Right lobe of liver (tissue), 6 donors: ENCODE measurements at regions not wholly inside any gene's neighbourhood (a gene's known extent, or its start where the extent isn't known, plus 50 kb on each side); places are given as distances from the start of the nearest gene placed in this dataset.

Experiments used
- ATAC-seq, 4 donors: fragments of 200-7000 bp; cut with Tn5 transposase; one replicate each; pipeline ENCODE4 v1.9.1; 2020; ENCODE audit warnings: mild to moderate bottlenecking in 4 of 4, moderate library complexity in 4 of 4
- DNase-seq, 3 donors: peaks; one replicate each; pipeline ENCODE4 v3.0.0-alpha.2; 2020
- H3K27ac ChIP-seq, 3 donors: fragments of 200-600 bp; one replicate each; pipeline ENCODE4 v1.8.0; 2022
- H3K27me3 ChIP-seq, 2 donors: fragments of 200-600 bp; one replicate each; pipeline ENCODE4 v1.8.0; 2022
- H3K36me3 ChIP-seq, 4 donors: fragments of 200-600 bp; sonication (generic) in 1 of 4; one replicate each; pipeline versions ENCODE4 v1.5.1 to v1.8.0; 2017 to 2022; ENCODE audit warnings: control low read depth in 1 of 4
- H3K4me1 ChIP-seq, 4 donors: fragments of 200-600 bp; sonication (generic) in 1 of 4; one replicate each; pipeline versions ENCODE4 v1.5.1 to v1.8.0; 2017 to 2022; ENCODE audit warnings: control low read depth in 1 of 4
- H3K4me3 ChIP-seq, 3 donors: fragments of 200-600 bp; one replicate each; pipeline ENCODE4 v1.8.0; 2022
- H3K9me3 ChIP-seq, 4 donors: fragments of 200-600 bp; sonication (generic) in 1 of 4; one replicate each; pipeline versions ENCODE4 v1.5.1 to v1.8.0; 2017 to 2022; ENCODE audit warnings: control low read depth in 1 of 4
- POLR2A ChIP-seq: fragments of 450-650 bp; IDR thresholded peaks from one replicate; pipeline ENCODE4 v1.6.1; 2017; ENCODE audit warnings: antibody characterized with exemption, mild to moderate bottlenecking
- WGBS: methylation state at CpG from one replicate; pipeline ENCODE4 v1.1.6; 2018; ENCODE audit warnings: low coverage, low lambda C conversion rate; ENCODE audit not compliant: insufficient coverage; ENCODE audit errors: missing lambda C conversion rate; 5-methylcytosine and 5-hydroxymethylcytosine counted together
- intact Hi-C, 2 donors: fragments of 100-400 bp; cut with DNase I; formaldehyde crosslinking; loops; one replicate each; pipeline versions ENCODE4 v1.11.2 to v1.14.1; 2022
- TF ChIP-seq, protein P1 (sequence below), 4 donors: fragments of 200-600 bp in 3 of 4; fragments of 450-650 bp in 1 of 4; IDR thresholded peaks; one replicate each; pipeline versions ENCODE4 v1.5.1 to v1.8.0; 2016 to 2022; ENCODE audit warnings: antibody characterized with exemption in 4 of 4, mild to moderate bottlenecking in 2 of 4
- donor health status: DM: no; HTN: yes; CAD: no.
- donor health status: DM: no; HTN: no; CAD: no.
- donor health status: DM: no; HTN: no; CAD: no.
- donor health status: DM: no; HTN: yes; CAD: no.
- donor health status: DM: no; HTN: yes; CAD: no.

DNA sequence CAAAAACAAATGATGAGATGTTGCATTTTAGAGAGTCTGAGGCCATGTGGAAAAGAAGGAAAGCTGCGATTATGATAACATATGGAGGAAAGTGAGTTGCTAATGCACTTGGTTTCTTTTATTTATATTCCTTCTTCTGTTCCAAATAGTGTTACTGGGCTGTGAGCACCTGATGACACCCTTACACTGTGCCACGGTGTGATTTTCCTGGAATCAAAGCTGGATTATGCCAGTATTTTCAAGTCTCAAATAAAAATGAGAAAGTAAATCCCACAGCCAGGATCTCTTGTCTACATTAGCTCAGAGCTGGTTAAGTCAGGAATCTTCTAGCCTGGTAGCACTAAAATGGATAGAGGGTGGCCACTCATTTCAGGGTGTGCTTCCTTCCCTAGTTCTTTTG, 670.8 kb downstream of the TDRD15 start:
- TF ChIP-seq POLR2A, result no peak
- TF ChIP-seq, protein P1, sequence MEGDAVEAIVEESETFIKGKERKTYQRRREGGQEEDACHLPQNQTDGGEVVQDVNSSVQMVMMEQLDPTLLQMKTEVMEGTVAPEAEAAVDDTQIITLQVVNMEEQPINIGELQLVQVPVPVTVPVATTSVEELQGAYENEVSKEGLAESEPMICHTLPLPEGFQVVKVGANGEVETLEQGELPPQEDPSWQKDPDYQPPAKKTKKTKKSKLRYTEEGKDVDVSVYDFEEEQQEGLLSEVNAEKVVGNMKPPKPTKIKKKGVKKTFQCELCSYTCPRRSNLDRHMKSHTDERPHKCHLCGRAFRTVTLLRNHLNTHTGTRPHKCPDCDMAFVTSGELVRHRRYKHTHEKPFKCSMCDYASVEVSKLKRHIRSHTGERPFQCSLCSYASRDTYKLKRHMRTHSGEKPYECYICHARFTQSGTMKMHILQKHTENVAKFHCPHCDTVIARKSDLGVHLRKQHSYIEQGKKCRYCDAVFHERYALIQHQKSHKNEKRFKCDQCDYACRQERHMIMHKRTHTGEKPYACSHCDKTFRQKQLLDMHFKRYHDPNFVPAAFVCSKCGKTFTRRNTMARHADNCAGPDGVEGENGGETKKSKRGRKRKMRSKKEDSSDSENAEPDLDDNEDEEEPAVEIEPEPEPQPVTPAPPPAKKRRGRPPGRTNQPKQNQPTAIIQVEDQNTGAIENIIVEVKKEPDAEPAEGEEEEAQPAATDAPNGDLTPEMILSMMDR (IDR thresholded peaks at IDR 0.05), result no peak
- DNase-seq, result no peak
- WGBS, result 53% methylated on average over 2 of the region's 2 CpGs

DNA sequence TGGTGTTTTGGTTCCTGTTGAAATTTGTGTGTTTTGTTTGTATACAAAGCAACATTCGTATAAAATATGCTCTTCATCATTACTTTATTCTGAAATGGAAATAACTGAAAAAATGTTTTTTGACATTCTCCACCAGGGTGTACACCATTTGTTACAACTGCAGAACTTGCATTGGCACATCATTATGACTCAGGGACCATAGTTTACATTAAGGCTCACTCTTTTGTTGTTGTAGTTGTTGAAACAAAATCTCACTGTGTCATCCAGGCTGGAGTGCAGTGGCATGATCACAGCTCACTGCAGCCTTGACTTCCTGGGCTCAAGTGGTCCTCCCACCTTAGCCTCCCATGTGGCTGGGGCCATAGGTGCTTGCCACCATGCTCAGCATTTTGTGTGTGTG, 676.6 kb downstream of the TDRD15 start:
- intact Hi-C loops, result no loop called here
- no peak for DNase-seq
- no peak for ATAC-seq
- no peak overlapping the region for H3K4me3 ChIP-seq
- 46% methylated on average over 1 of the region's 1 CpG for WGBS
- no peaks in the 10 kb centered on the region for H3K36me3 ChIP-seq
- TF ChIP-seq, protein P1 (IDR thresholded peaks at IDR 0.05), result no peak
- TF ChIP-seq POLR2A, result no peak
- no peaks in the 10 kb centered on the region for H3K9me3 ChIP-seq
- no peaks in the 10 kb centered on the region for H3K4me1 ChIP-seq
- H3K27me3 ChIP-seq, result no peaks in the 10 kb centered on the region
- no peak overlapping the region for H3K27ac ChIP-seq

More for the DNA sequence above, 670.8 kb downstream of the TDRD15 start:
- no peaks in the 10 kb centered on the region for H3K9me3 ChIP-seq
- no peak for ATAC-seq
- H3K4me3 ChIP-seq, result no peak overlapping the region
- no peak overlapping the region for H3K27ac ChIP-seq
- H3K36me3 ChIP-seq, result no peaks in the 10 kb centered on the region
- H3K4me1 ChIP-seq, result no peaks in the 10 kb centered on the region
- intact Hi-C loops, result no loop called here
- no peaks in the 10 kb centered on the region for H3K27me3 ChIP-seq

DNA sequence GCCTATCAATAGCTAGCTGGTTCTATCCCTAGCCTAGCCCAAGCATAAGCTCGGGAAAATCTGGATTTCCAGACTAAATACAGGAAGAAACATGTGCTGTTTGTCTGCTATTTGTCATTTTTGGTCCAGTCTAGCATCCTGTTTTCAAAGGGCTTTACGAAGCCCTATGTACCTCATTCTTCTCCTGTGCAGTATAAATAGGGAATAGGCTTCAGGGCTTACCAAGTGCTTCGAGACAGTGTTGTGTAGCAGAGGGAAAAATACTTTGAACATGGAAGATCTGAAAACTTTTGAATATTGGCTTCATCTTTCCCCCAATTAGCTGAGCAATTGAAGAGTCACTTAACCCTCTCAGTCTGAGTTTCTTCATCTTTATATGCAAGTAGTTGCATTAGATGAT, 679.8 kb downstream of the TDRD15 start:
- H3K4me3 ChIP-seq, result no peak overlapping the region
- no peaks in the 10 kb centered on the region for H3K9me3 ChIP-seq
- intact Hi-C loops, result no loop called here
- ATAC-seq, result no peak
- H3K36me3 ChIP-seq, result no peaks in the 10 kb centered on the region
- no peaks in the 10 kb centered on the region for H3K27me3 ChIP-seq
- TF ChIP-seq POLR2A, result no peak
- TF ChIP-seq, protein P1 (IDR thresholded peaks at IDR 0.05), result no peak
- DNase-seq, result no peak
- no peak overlapping the region for H3K27ac ChIP-seq
- no peaks in the 10 kb centered on the region for H3K4me1 ChIP-seq
- WGBS, result 36% methylated on average over 3 of the region's 3 CpGs

DNA sequence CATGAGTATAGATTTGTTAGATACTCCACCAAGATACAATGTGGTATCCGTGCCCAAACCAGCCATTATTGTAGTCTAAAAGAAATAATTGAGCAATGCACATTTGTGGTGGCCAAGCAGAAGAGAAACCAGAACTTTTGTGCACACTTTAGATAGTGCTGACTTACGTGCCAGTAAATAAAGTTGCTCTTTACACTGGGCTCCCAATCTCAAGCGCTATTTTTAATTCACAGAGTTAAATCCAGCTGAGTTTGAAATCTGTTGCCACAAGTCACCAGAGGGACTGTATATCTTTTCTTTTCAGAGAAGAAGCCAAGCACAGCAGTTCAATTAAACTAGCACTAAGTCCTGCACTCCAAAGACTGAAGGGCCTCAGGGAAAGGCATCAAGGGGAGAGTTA, 680.4 kb downstream of the TDRD15 start:
- intact Hi-C loops, result no loop called here
- Histone ChIP-seq H3K9me3 (no peaks in the 10 kb centered on the region), H3K36me3 (no peaks in the 10 kb centered on the region), H3K27ac (no peak overlapping the region), H3K27me3 (no peaks in the 10 kb centered on the region), H3K4me3 (no peak overlapping the region), H3K4me1 (no peaks in the 10 kb centered on the region)
- 37% methylated on average over 3 of the region's 3 CpGs for WGBS
- no peak for TF ChIP-seq POLR2A
- TF ChIP-seq, protein P1 (IDR thresholded peaks at IDR 0.05), result no peak
- DNase-seq (no peak), ATAC-seq (no peak)

DNA sequence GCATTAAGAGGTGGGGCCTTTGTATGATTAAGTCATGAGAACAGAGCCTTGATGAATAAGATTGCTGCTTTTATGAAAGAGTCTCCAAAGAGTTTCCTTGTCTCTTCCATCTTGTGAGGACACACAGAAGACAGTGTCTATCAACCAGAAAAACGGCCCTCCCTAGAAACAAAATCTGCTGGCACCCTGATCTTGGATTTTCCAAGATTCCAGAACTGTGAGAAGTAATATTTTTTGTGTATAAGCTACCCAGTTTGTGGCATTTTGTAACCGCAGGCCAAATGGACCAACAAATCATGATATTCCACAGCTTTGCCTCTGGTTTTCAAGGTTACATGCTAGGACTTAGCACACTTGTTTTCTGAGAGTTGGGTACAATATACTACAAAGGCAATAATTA, 687.8 kb downstream of the TDRD15 start:
- no peak for DNase-seq
- no peak for TF ChIP-seq POLR2A
- TF ChIP-seq, protein P1 (IDR thresholded peaks at IDR 0.05), result no peak
- WGBS, result 48% methylated on average over 2 of the region's 2 CpGs
- H3K4me1 ChIP-seq, result no peaks in the 10 kb centered on the region
- H3K27me3 ChIP-seq, result no peaks in the 10 kb centered on the region
- H3K9me3 ChIP-seq, result no peaks in the 10 kb centered on the region
- H3K27ac ChIP-seq, result no peak overlapping the region
- intact Hi-C loops, result no loop called here
- H3K36me3 ChIP-seq, result no peaks in the 10 kb centered on the region
- H3K4me3 ChIP-seq, result no peak overlapping the region
- no peak for ATAC-seq
